GM10266 (cell line): ENCODE measurements at regions not wholly inside any gene's neighbourhood (a gene's known extent, or its start where the extent isn't known, plus 50 kb on each side); places are given as distances from the start of the nearest gene placed in this dataset.

Experiments used
- DNase-seq: peaks from one replicate; pipeline ENCODE4 v3.0.0; 2012; ENCODE audit errors: extremely low spot score
- CTCF ChIP-seq: IDR thresholded peaks from 2 replicates; pipeline ENCODE4 v1.5.1; 2012; ENCODE audit warnings: mild to moderate bottlenecking, low read depth; ENCODE audit not compliant: control insufficient read depth, insufficient read depth; ENCODE audit errors: missing control alignments

DNA sequence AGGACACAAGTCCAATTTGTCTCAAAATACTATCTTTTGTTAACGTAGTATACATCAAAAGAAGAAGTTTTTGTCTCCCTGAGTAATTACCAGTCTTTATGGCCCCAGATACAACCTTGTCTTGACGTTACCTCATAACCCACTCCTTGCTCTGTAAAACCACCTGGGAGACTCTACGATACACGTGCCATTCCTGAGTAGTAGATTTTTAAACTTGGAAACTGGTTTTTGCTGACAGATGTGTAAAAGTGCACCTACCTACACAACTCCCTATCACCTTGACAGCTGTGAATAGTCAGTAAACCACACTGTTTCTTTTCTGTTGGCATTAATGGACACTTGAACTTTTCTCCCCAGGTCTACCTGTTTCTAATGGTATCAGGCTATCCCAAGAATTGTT is 51.7 kb upstream of the RARB start:
- no peak for DNase-seq
- TF ChIP-seq CTCF, result no peak

DNA sequence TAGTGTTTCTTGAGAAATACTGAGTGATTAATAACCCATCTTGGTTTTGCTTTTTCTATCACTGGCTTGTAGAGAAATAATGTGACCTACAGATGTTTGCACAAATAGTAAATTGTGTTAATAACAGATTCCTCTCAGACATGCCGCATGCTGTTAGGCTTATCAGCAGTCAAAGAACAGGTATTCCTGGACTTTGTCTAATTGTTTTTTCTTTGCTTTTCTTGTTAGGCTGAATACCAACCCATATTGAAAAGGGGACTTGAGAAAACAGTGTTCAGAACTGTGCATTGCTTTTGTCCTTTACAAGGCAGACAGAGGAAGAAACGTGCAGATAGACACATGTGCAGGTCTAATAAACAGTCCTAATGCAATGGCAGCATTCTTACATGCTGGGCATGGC is 51.0 kb upstream of the RARB start:
- DNase-seq, result no peak
- no peak for TF ChIP-seq CTCF
